ENCODE measurements at regions not wholly inside any gene's neighbourhood (a gene's known extent, or its start where the extent isn't known, plus 50 kb on each side); places are given as distances from the start of the nearest gene placed in this dataset.

- H3K4me1 ChIP-seq (ENCODE audit: control insufficient read depth in 2 of 3, insufficient read depth in 2 of 3, low read depth in 1 of 3, low read length in 3 of 3) = peaks cover 0 to 5% (median 0%) of the 10 kb centered on the region in 3 donors
- no peak overlapping the region for H3K4me3 ChIP-seq (ENCODE audit: low read length in 3 of 3)
- intact Hi-C loops (cut with DNase I) = no loop called here
- no peak for DNase-seq
- H3K27me3 ChIP-seq (ENCODE audit: control insufficient read depth, insufficient read depth, low read length) = no peaks in the 10 kb centered on the region
- H3K36me3 ChIP-seq (ENCODE audit: control insufficient read depth in 2 of 3, insufficient read depth in 3 of 3, low read length in 3 of 3) = no peaks in the 10 kb centered on the region
- no peak for TF ChIP-seq CTCF (IDR thresholded peaks at IDR 0.05; ENCODE audit: borderline replicate concordance, extremely low read depth, insufficient read depth)
- FAIRE-seq = no peak
- no peak overlapping the region for H3K9ac ChIP-seq (ENCODE audit: low read length in 3 of 3)
- H3K9me3 ChIP-seq (ENCODE audit: control insufficient read depth in 2 of 3, insufficient read depth in 1 of 3, low read length in 3 of 3) = no peaks in the 10 kb centered on the region
- no peak overlapping the region for H3K27ac ChIP-seq (ENCODE audit: low read depth in 2 of 2, low read length in 2 of 2)
These were observed 96.9 kb downstream of the CTAGE1 start for GRCh38 chr18:22320771-22321170.

- TF ChIP-seq CTCF (IDR thresholded peaks at IDR 0.05; ENCODE audit: borderline replicate concordance, extremely low read depth, insufficient read depth) = no peak
- DNase-seq = no peak
- intact Hi-C loops (cut with DNase I) = no loop called here
- Histone ChIP-seq H3K4me1 (ENCODE audit: control insufficient read depth in 2 of 3, insufficient read depth in 2 of 3, low read depth in 1 of 3, low read length in 3 of 3) (peaks cover 0 to 5% (median 0%) of the 10 kb centered on the region in 3 donors), H3K36me3 (ENCODE audit: control insufficient read depth in 2 of 3, insufficient read depth in 3 of 3, low read length in 3 of 3) (no peaks in the 10 kb centered on the region), H3K4me3 (ENCODE audit: low read length in 3 of 3) (no peak overlapping the region), H3K9ac (ENCODE audit: low read length in 3 of 3) (no peak overlapping the region), H3K27ac (ENCODE audit: low read depth in 2 of 2, low read length in 2 of 2) (no peak overlapping the region), H3K27me3 (ENCODE audit: control insufficient read depth, insufficient read depth, low read length) (no peaks in the 10 kb centered on the region), H3K9me3 (ENCODE audit: control insufficient read depth in 2 of 3, insufficient read depth in 1 of 3, low read length in 3 of 3) (no peaks in the 10 kb centered on the region)
- no peak for FAIRE-seq
These were observed 97.6 kb downstream of the CTAGE1 start for GRCh38 chr18:22320155-22320554.

GRCh38 chr18:22318745-22319407, 98.8 kb downstream of the CTAGE1 start:
- Histone ChIP-seq H3K27me3 (ENCODE audit: control insufficient read depth, insufficient read depth, low read length) (no peaks in the 10 kb centered on the region), H3K9ac (ENCODE audit: low read length in 3 of 3) (no peak overlapping the region), H3K9me3 (ENCODE audit: control insufficient read depth in 2 of 3, insufficient read depth in 1 of 3, low read length in 3 of 3) (no peaks in the 10 kb centered on the region), H3K4me3 (ENCODE audit: low read length in 3 of 3) (no peak overlapping the region), H3K27ac (ENCODE audit: low read depth in 2 of 2, low read length in 2 of 2) (no peak overlapping the region), H3K4me1 (ENCODE audit: control insufficient read depth in 2 of 3, insufficient read depth in 2 of 3, low read depth in 1 of 3, low read length in 3 of 3) (no peaks in the 10 kb centered on the region), H3K36me3 (ENCODE audit: control insufficient read depth in 2 of 3, insufficient read depth in 3 of 3, low read length in 3 of 3) (no peaks in the 10 kb centered on the region)
- intact Hi-C loops (cut with DNase I) = no loop called here
- DNase-seq (no peak), FAIRE-seq (no peak)
- TF ChIP-seq CTCF (IDR thresholded peaks at IDR 0.05; ENCODE audit: borderline replicate concordance, extremely low read depth, insufficient read depth) = no peak

GRCh38 chr18:22314420-22314819, 103.3 kb downstream of the CTAGE1 start:
- peak in 1 of 5 donors; percentile 29 for DNase-seq
- Histone ChIP-seq H3K27me3 (ENCODE audit: control insufficient read depth, insufficient read depth, low read length) (no peaks in the 10 kb centered on the region), H3K9ac (ENCODE audit: low read length in 3 of 3) (no peak overlapping the region), H3K4me1 (ENCODE audit: control insufficient read depth in 2 of 3, insufficient read depth in 2 of 3, low read depth in 1 of 3, low read length in 3 of 3) (no peaks in the 10 kb centered on the region), H3K36me3 (ENCODE audit: control insufficient read depth in 2 of 3, insufficient read depth in 3 of 3, low read length in 3 of 3) (no peaks in the 10 kb centered on the region), H3K4me3 (ENCODE audit: low read length in 3 of 3) (no peak overlapping the region), H3K27ac (ENCODE audit: low read depth in 2 of 2, low read length in 2 of 2) (no peak overlapping the region), H3K9me3 (ENCODE audit: control insufficient read depth in 2 of 3, insufficient read depth in 1 of 3, low read length in 3 of 3) (no peaks in the 10 kb centered on the region)
- intact Hi-C loops (cut with DNase I) = no loop called here
- no peak for TF ChIP-seq CTCF (IDR thresholded peaks at IDR 0.05; ENCODE audit: borderline replicate concordance, extremely low read depth, insufficient read depth)
- no peak for FAIRE-seq
